Coronary artery (tissue), 2 donors: ENCODE measurements at regions not wholly inside any gene's neighbourhood (a gene's known extent, or its start where the extent isn't known, plus 50 kb on each side); places are given as distances from the start of the nearest gene placed in this dataset.
"Not testable (repeated sequence)": the region's sequence is repeated elsewhere in the genome, so short reads cannot be mapped to it uniquely, and the experiment has no call there.

ENCODE experiments used
- DNase-seq: peaks from one replicate; pipeline ENCODE4 v3.0.0-alpha.2; 2017; ENCODE audit warnings: low spot score
- H3K27ac ChIP-seq, 2 donors: fragments of 200-600 bp; sonication (generic); one replicate each; pipeline ENCODE4 v1.5.1; 2016 to 2019
- H3K4me3 ChIP-seq: fragments of 200-600 bp; sonication (generic); 2 replicates; pipeline ENCODE4 v1.5.1; 2016; ENCODE audit warnings: mild to moderate bottlenecking, moderate library complexity
- CTCF ChIP-seq: fragments of 200-600 bp; sonication (generic); IDR thresholded peaks from one replicate; pipeline ENCODE4 v1.5.1; 2019; ENCODE audit warnings: antibody characterized with exemption

GRCh38 chr11:69219991-69220390 lies 64.3 kb downstream of the SMIM38 start:
- H3K27ac ChIP-seq, result no peak overlapping the region
- TF ChIP-seq CTCF, result no peak
- DNase-seq, result no peak
- no peak overlapping the region for H3K4me3 ChIP-seq

- TF ChIP-seq CTCF, result no peak
- peak; percentile 56 for DNase-seq
- no peak overlapping the region for H3K4me3 ChIP-seq
- H3K27ac ChIP-seq, result no peak overlapping the region
Measured at GRCh38 chr11:69220561-69221051, 64.9 kb downstream of the SMIM38 start.

- Histone ChIP-seq H3K27ac (no peak overlapping the region), H3K4me3 (no peak overlapping the region)
- no peak for TF ChIP-seq CTCF
- peak; percentile 64 for DNase-seq
Measured at GRCh38 chr11:69221086-69221485, 65.4 kb downstream of the SMIM38 start.

- not testable (repeated sequence) for DNase-seq, H3K4me3 ChIP-seq, H3K27ac ChIP-seq
Measured at GRCh38 chr11:69221636-69222035, 65.9 kb downstream of the SMIM38 start.

- peak; percentile 29 for DNase-seq
- TF ChIP-seq CTCF, result no peak
- Histone ChIP-seq H3K27ac (no peak overlapping the region), H3K4me3 (no peak overlapping the region)
Measured at GRCh38 chr11:69227271-69227670, 66.7 kb upstream of the MYEOV start.

GRCh38 chr11:69229511-69229910 lies 64.4 kb upstream of the MYEOV start:
- DNase-seq, result peak; percentile 59
- Histone ChIP-seq H3K4me3 (no peak overlapping the region), H3K27ac (no peak overlapping the region)
- no peak for TF ChIP-seq CTCF

GRCh38 chr11:69230856-69231425 lies 63.0 kb upstream of the MYEOV start:
- Histone ChIP-seq H3K27ac (no peak overlapping the region), H3K4me3 (no peak overlapping the region)
- peak; percentile 63 for DNase-seq
- no peak for TF ChIP-seq CTCF
